Middle frontal gyrus (tissue), 1 donor: ENCODE measurements at regions not wholly inside any gene's neighbourhood (a gene's known extent, or its start where the extent isn't known, plus 50 kb on each side); places are given as distances from the start of the nearest gene placed in this dataset.

Experiments used
- DNase-seq: peaks from one replicate; pipeline ENCODE4 v3.0.0-alpha.2; 2015; ENCODE audit warnings: low spot score; ENCODE audit errors: extremely low spot score

- no peak for DNase-seq
Measured at GRCh38 chr20:11752336-11752735, 165.4 kb upstream of the BTBD3 start.

- no peak for DNase-seq
Measured at GRCh38 chr20:11753155-11753554, 164.5 kb upstream of the BTBD3 start.

DNA sequence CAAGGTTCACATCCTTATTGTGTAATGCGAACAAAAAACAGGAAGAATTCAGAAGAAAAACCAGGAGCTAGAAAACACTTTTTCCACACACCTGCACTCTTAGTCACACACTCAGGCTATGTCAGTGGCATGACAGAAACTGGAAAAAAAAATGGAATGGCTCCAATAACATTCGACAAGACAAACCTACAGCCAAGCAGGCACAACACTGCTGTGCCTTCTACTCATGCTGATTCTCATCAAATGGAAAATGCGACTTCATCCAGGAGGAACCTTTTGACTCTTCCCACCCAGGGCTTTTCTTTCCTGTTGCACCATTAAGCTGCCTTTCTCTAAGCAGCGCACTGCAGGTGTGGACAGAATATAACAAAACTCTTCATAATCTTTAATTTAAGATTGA, 163.2 kb upstream of the BTBD3 start:
- DNase-seq, result no peak

- no peak for DNase-seq
Measured at GRCh38 chr20:11755071-11755841, 162.4 kb upstream of the BTBD3 start.

DNA sequence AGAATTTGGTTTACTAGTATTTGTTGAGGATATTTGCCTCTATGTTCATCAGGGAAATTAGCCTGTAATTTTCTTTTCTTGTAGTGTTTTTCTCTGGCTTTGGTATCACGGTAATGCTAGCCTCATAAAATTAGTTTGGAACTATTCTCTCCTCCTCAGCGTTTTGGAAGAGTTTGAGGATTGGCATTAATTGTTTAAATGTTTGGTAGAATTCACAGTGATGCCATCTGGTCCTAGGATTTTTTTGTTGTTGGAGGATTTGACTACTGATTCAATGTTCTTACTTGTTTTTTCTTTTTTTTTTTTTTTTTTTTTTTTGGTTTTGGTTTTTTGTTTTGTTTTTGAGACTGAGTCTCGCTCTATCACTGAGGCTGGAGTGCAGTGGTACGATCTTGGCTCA, 156.2 kb upstream of the BTBD3 start:
- DNase-seq, result no peak

GRCh38 chr20:11766961-11767360, 150.7 kb upstream of the BTBD3 start:
- DNase-seq, result no peak

GRCh38 chr20:11769825-11770224, 147.9 kb upstream of the BTBD3 start:
- DNase-seq, result no peak

GRCh38 chr20:11772226-11772730, 145.4 kb upstream of the BTBD3 start:
- no peak for DNase-seq

GRCh38 chr20:11776687-11777086, 141.0 kb upstream of the BTBD3 start:
- no peak for DNase-seq

DNA sequence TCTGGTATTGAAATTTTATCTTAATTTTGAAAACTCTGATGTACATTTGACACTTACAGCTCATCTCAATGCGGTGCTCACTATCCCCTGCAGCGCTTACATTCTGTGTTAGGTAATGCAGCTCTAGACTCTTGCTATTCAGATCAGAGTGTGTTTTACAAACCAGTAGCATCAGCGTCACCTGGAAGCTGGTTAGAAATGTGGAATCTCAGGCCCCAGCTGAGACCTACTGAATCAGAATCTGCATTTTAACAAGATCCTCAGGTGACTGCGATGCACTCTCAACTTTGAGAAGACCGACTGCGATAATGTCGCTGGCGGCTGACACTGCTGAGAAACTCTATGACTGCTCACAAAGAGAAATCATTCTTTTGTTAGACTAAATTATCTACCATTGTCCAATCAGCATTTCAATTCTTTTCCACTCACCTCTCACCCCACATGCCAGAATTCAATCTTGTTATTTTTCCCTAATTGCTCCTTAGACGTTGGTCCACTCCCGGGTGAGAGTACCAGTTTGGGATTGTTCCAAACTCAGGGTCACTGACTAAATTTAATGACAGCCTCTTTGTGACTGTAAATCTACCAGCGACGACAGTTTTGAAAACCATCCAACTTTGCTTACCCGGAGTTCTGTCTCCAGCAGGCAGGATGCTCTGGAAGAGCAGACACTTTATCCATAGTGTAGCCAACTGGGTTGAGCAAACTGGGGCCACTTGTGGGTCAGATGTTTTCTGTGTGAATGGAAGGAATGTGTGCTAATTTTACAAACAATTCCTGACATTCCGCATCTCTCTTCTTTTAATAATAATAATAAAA, 140.1 kb upstream of the BTBD3 start:
- DNase-seq, result no peak

GRCh38 chr20:11778206-11778570, 139.5 kb upstream of the BTBD3 start:
- no peak for DNase-seq

- no peak for DNase-seq
Measured at GRCh38 chr20:11780765-11781369, 136.8 kb upstream of the BTBD3 start.

DNA sequence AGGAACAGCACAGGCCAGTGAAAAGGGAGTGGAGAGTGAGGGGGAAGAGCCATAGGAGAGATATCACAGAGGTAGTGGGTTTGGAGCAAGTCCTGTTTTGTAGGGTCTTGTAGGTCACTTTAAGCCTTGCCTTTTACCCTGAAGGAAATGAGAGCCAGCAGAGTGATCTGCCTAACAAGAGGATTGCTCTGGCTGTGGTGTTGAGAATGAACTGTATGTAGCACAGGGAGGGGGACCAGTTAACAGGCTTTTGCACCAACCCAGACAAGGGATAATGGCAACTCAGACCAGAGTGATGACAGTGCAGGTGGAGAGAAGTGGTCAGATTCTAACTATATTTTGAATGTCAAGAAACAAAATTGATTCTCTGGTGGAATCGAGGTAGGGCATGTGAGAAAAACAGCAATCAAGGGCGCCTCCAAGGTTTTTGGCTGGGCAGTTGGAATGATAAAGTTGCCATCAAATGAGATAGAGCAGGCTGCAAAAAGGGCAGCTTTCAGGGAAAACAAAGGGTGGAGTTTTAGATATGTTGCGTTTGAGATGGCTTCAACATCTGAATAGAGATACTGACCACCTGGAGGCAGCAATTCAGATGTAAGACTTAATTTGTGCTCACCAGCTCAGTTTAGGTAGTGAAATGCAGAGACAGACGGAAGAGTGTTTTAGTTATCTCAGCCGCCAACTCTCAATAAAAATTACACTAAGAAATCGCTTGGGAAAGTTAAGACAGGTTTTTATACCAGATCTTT, 134.4 kb upstream of the BTBD3 start:
- DNase-seq, result no peak

DNA sequence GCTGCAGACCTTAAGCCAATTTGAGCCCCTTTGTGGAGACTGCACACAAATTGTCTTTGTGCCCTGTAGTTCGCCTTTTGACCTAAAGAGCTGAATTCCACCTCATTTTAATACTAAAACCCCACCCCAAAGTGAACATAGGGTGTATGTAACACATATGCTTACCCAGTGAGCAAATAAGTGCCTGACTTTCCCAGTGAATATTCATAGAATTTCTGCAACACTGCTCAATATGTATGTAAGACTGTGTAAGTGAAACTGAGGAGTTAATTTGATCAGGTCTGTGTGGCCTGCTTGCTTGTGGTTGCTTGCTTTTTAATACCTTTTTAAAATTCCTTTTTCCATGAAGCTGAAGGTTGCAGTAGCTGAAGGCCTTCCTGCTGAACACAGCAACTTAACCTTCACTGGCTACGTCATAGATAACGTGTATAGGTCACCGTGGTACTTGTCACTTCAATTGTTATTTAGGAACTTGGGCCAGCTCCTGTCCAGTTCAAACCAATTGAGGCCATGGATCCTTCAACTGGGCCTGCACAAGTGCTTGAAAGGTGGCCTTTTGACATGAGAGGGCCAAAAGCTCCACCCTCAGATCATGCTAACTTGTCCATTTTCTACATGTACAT, 131.7 kb upstream of the BTBD3 start:
- no peak for DNase-seq

GRCh38 chr20:11790046-11790445, 127.6 kb upstream of the BTBD3 start:
- no peak for DNase-seq

- no peak for DNase-seq
Measured at GRCh38 chr20:11791316-11791715, 126.4 kb upstream of the BTBD3 start.

- no peak for DNase-seq
Measured at GRCh38 chr20:11791835-11792567, 125.7 kb upstream of the BTBD3 start.

DNA sequence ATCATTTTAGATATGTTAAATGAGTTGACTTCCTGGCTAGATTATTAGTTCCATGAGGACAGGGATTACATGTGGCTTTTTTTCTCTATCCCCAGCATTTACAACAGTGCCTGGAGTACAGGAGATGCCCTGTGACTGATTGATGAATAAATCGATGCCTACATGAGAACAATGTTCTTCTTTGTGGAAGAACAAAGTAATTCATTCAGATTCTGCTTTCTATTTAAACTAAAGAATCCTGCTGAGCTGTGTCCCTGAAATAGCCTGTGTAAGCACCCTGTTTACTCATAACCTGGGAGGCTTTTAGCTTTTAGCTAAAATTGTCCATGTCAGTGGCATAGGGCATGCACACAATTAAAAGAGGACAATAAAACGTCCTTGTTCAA, 125.1 kb upstream of the BTBD3 start:
- DNase-seq, result no peak

GRCh38 chr20:11794525-11794924, 123.2 kb upstream of the BTBD3 start:
- DNase-seq, result no peak

DNA sequence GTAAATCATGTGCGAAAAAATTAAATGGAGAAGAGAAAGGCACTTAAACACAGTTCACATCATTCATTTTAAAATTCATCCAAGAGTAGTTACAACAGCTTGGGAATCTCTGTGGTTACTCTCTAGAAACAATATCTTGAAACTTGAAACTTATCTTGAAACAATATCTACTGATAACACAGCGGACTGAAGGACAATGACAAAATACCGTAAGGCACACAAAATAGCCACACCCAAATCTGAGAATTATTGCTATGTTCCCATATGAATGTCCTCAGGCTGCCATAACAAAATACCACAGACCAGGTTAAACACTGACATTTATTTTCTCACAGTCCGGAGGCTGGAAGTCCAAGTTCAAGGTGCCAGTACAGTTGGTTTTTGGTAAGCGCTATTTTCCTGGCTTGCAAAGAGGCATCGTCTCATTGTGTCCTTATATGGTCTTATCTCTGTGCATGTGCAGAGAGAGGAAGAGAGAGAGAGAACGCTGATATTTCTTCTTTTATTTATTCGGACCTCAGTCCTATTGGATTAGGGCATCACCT, 122.5 kb upstream of the BTBD3 start:
- no peak for DNase-seq
